Lower lobe of right lung (tissue), 2 donors: ENCODE measurements at regions not wholly inside any gene's neighbourhood (a gene's known extent, or its start where the extent isn't known, plus 50 kb on each side); places are given as distances from the start of the nearest gene placed in this dataset.

Experiments used
- ATAC-seq, 2 donors: fragments of 200-7000 bp; cut with Tn5 transposase; one replicate each; pipeline ENCODE4 v1.9.1; 2020 to 2022; ENCODE audit warnings: mild to moderate bottlenecking in 2 of 2, moderate library complexity in 2 of 2
- DNase-seq: peaks from one replicate; pipeline ENCODE4 v3.0.0-alpha.2; 2020
- H3K27ac ChIP-seq: fragments of 200-600 bp; one replicate; pipeline ENCODE4 v1.8.0; 2022
- H3K27me3 ChIP-seq: fragments of 200-600 bp; one replicate; pipeline ENCODE4 v1.8.0; 2022; ENCODE audit warnings: low read depth
- H3K36me3 ChIP-seq: fragments of 200-600 bp; one replicate; pipeline ENCODE4 v1.8.0; 2022; ENCODE audit warnings: mild to moderate bottlenecking
- H3K4me1 ChIP-seq: fragments of 200-600 bp; one replicate; pipeline ENCODE4 v1.8.0; 2022
- H3K4me3 ChIP-seq: fragments of 200-600 bp; one replicate; pipeline ENCODE4 v1.8.0; 2022; ENCODE audit warnings: mild to moderate bottlenecking
- H3K9me3 ChIP-seq: fragments of 200-600 bp; one replicate; pipeline ENCODE4 v1.8.0; 2022
- CTCF ChIP-seq: fragments of 200-600 bp; IDR thresholded peaks from one replicate; pipeline ENCODE4 v1.8.0; 2022; ENCODE audit warnings: antibody characterized with exemption, mild to moderate bottlenecking
- intact Hi-C: fragments of 100-400 bp; cut with DNase I; formaldehyde crosslinking; loops from one replicate; pipeline ENCODE4 v1.11.0; 2022
- donor health status: DM: no; HTN: yes; CAD: no; lungs with severe emphysema.

GRCh38 chr7:126022452-126022851 lies 1092.8 kb upstream of the POT1 start:
- no peak for TF ChIP-seq CTCF
- Histone ChIP-seq H3K9me3 (no peaks in the 10 kb centered on the region), H3K27ac (no peak overlapping the region), H3K36me3 (no peaks in the 10 kb centered on the region), H3K27me3 (no peaks in the 10 kb centered on the region), H3K4me3 (no peak overlapping the region), H3K4me1 (no peaks in the 10 kb centered on the region)
- no peak for ATAC-seq
- no peak for DNase-seq
- intact Hi-C loops = no loop called here

GRCh38 chr7:126016722-126017121 lies 1087.1 kb upstream of the POT1 start:
- ATAC-seq = no peak
- Histone ChIP-seq H3K36me3 (no peaks in the 10 kb centered on the region), H3K4me1 (no peaks in the 10 kb centered on the region), H3K27me3 (no peaks in the 10 kb centered on the region), H3K4me3 (no peak overlapping the region), H3K9me3 (no peaks in the 10 kb centered on the region), H3K27ac (no peak overlapping the region)
- no peak for DNase-seq
- intact Hi-C loops = no loop called here
- no peak for TF ChIP-seq CTCF

GRCh38 chr7:126005064-126005463 lies 1075.4 kb upstream of the POT1 start:
- Histone ChIP-seq H3K4me3 (no peak overlapping the region), H3K4me1 (no peaks in the 10 kb centered on the region), H3K27ac (no peak overlapping the region), H3K27me3 (no peaks in the 10 kb centered on the region), H3K9me3 (no peaks in the 10 kb centered on the region), H3K36me3 (no peaks in the 10 kb centered on the region)
- ATAC-seq (no peak), DNase-seq (no peak)
- intact Hi-C loops = no loop called here
- no peak for TF ChIP-seq CTCF

GRCh38 chr7:126001349-126001748 lies 1071.7 kb upstream of the POT1 start:
- H3K9me3 ChIP-seq = peaks cover 3% of the 10 kb centered on the region
- no peak for ATAC-seq
- no peaks in the 10 kb centered on the region for H3K27me3 ChIP-seq
- DNase-seq = no peak
- no peaks in the 10 kb centered on the region for H3K4me1 ChIP-seq
- no peaks in the 10 kb centered on the region for H3K36me3 ChIP-seq
- intact Hi-C loops = no loop called here
- TF ChIP-seq CTCF = no peak
- H3K27ac ChIP-seq = no peak overlapping the region
- no peak overlapping the region for H3K4me3 ChIP-seq

GRCh38 chr7:125984795-125985194 lies 1055.2 kb upstream of the POT1 start:
- H3K36me3 ChIP-seq = no peaks in the 10 kb centered on the region
- DNase-seq = no peak
- intact Hi-C loops = no loop called here
- ATAC-seq = no peak
- H3K27me3 ChIP-seq = no peaks in the 10 kb centered on the region
- no peaks in the 10 kb centered on the region for H3K4me1 ChIP-seq
- H3K27ac ChIP-seq = no peak overlapping the region
- no peak for TF ChIP-seq CTCF
- H3K9me3 ChIP-seq = no peaks in the 10 kb centered on the region
- H3K4me3 ChIP-seq = no peak overlapping the region

- intact Hi-C loops = no loop called here
- Histone ChIP-seq H3K4me3 (no peak overlapping the region), H3K4me1 (no peaks in the 10 kb centered on the region), H3K36me3 (no peaks in the 10 kb centered on the region), H3K9me3 (no peaks in the 10 kb centered on the region), H3K27ac (no peak overlapping the region), H3K27me3 (no peaks in the 10 kb centered on the region)
- TF ChIP-seq CTCF = no peak
- DNase-seq (no peak), ATAC-seq (no peak)
Observed at GRCh38 chr7:125971656-125972055, 1042.0 kb upstream of the POT1 start.
